Activated T-cell treated with anti-CD3 and anti-CD28 coated beads, Interleukin-2, amount 50 U/mL, for 72 hours (primary cell): ENCODE measurements at regions not wholly inside any gene's neighbourhood (a gene's known extent, or its start where the extent isn't known, plus 50 kb on each side); places are given as distances from the start of the nearest gene placed in this dataset.

Experiments used
- ATAC-seq, 2 donors: fragments of 150-1000 bp; cut with Tn5 transposase; replicated peaks in 1 of 2; 2 replicates each; pipeline ENCODE4 v1.10.0; 2021; ENCODE audit warnings: moderate library complexity in 2 of 2, mild to moderate bottlenecking in 1 of 2
- DNase-seq, 2 donors: peaks; one replicate each; pipeline ENCODE4 v3.0.0; 2021 to 2022; ENCODE audit warnings: mixed read lengths in 1 of 2
- H3K27ac Mint-ChIP-seq: one replicate; pipeline ENCODE4 v1.8.0; 2022; ENCODE audit warnings: mild to moderate bottlenecking, moderate library complexity, mixed read lengths
- H3K27me3 Mint-ChIP-seq: one replicate; pipeline ENCODE4 v1.8.0; 2022; ENCODE audit warnings: low read depth, mixed read lengths
- H3K36me3 Mint-ChIP-seq, 2 donors: one replicate each; pipeline ENCODE4 v1.8.0; 2022; ENCODE audit warnings: mixed read lengths in 2 of 2, mild to moderate bottlenecking in 1 of 2; ENCODE audit not compliant: insufficient read depth in 2 of 2
- H3K4me1 Mint-ChIP-seq: one replicate; pipeline ENCODE4 v1.8.0; 2022; ENCODE audit warnings: low read depth, mixed read lengths
- H3K4me3 Mint-ChIP-seq, 2 donors: one replicate each; pipeline ENCODE4 v1.8.0; 2022; ENCODE audit warnings: mild to moderate bottlenecking in 2 of 2, mixed read lengths in 2 of 2, moderate library complexity in 2 of 2
- H3K9me3 Mint-ChIP-seq, 2 donors: one replicate each; pipeline ENCODE4 v1.8.0; 2022; ENCODE audit warnings: mixed read lengths in 2 of 2

GRCh38 chr5:56329652-56330051 is 96.5 kb upstream of the ANKRD55 start:
- Mint-ChIP-seq H3K27me3 (no peaks in the 10 kb centered on the region), H3K4me3 (peak overlapping the region; percentile 71 to 94), H3K4me1 (peaks cover 61% of the 10 kb centered on the region), H3K9me3 (peaks cover 3 to 5% of the 10 kb centered on the region in 2 donors), H3K27ac (peak overlapping the region; percentile 99), H3K36me3 (peaks cover 4 to 9% of the 10 kb centered on the region in 2 donors)
- DNase-seq = no peak
- ATAC-seq = peak; percentile 8 to 25

- H3K4me3 Mint-ChIP-seq = peak overlapping the region; percentile 71 to 94
- peaks cover under 1 to 1% of the 10 kb centered on the region in 2 donors for H3K9me3 Mint-ChIP-seq
- no peaks in the 10 kb centered on the region for H3K27me3 Mint-ChIP-seq
- H3K27ac Mint-ChIP-seq = peak overlapping the region; percentile 99
- ATAC-seq = peak; percentile 73 to 74
- DNase-seq = peak; percentile 57 to 69
- H3K36me3 Mint-ChIP-seq = peaks cover under 1 to 4% of the 10 kb centered on the region in 2 donors
- peaks cover 66% of the 10 kb centered on the region for H3K4me1 Mint-ChIP-seq
Measured at GRCh38 chr5:56328753-56329560, 95.8 kb upstream of the ANKRD55 start.

GRCh38 chr5:56327809-56328208 is 94.7 kb upstream of the ANKRD55 start:
- Mint-ChIP-seq H3K27me3 (no peaks in the 10 kb centered on the region), H3K4me1 (peaks cover 78% of the 10 kb centered on the region), H3K27ac (peak overlapping the region; percentile 99), H3K36me3 (peaks cover 0 to 2% of the 10 kb centered on the region in 2 donors), H3K9me3 (no peaks in the 10 kb centered on the region), H3K4me3 (peak overlapping the region; percentile 65 to 75)
- ATAC-seq (peak; percentile 88 to 90), DNase-seq (peak; percentile 85 to 90)

- ATAC-seq (no peak), DNase-seq (no peak)
- H3K4me3 Mint-ChIP-seq = peak overlapping the region; percentile 65 to 75
- H3K36me3 Mint-ChIP-seq = no peaks in the 10 kb centered on the region
- H3K27me3 Mint-ChIP-seq = no peaks in the 10 kb centered on the region
- H3K4me1 Mint-ChIP-seq = peaks cover 87% of the 10 kb centered on the region
- no peaks in the 10 kb centered on the region for H3K9me3 Mint-ChIP-seq
- peak overlapping the region; percentile 16 for H3K27ac Mint-ChIP-seq
Measured at GRCh38 chr5:56326770-56327169, 93.6 kb upstream of the ANKRD55 start.

- no peak for ATAC-seq
- H3K4me3 Mint-ChIP-seq = peak overlapping the region in 1 of 2 donors; percentile 56
Measured at GRCh38 chr5:56326116-56326515, 93.0 kb upstream of the ANKRD55 start.

GRCh38 chr5:56325039-56325438 is 91.9 kb upstream of the ANKRD55 start:
- H3K4me3 Mint-ChIP-seq = no peak overlapping the region
- ATAC-seq = no peak
- no peak for DNase-seq
- H3K4me1 Mint-ChIP-seq = peaks cover 90% of the 10 kb centered on the region
- no peak overlapping the region for H3K27ac Mint-ChIP-seq
- H3K9me3 Mint-ChIP-seq = no peaks in the 10 kb centered on the region
- H3K36me3 Mint-ChIP-seq = no peaks in the 10 kb centered on the region
- H3K27me3 Mint-ChIP-seq = no peaks in the 10 kb centered on the region

More at GRCh38 chr5:56326116-56326515, 93.0 kb upstream of the ANKRD55 start:
- H3K27ac Mint-ChIP-seq = no peak overlapping the region
- no peak for DNase-seq
- no peaks in the 10 kb centered on the region for H3K27me3 Mint-ChIP-seq
- peaks cover 90% of the 10 kb centered on the region for H3K4me1 Mint-ChIP-seq
- no peaks in the 10 kb centered on the region for H3K9me3 Mint-ChIP-seq
- H3K36me3 Mint-ChIP-seq = no peaks in the 10 kb centered on the region

- no peak overlapping the region for H3K4me3 Mint-ChIP-seq
- H3K4me1 Mint-ChIP-seq = peaks cover 90% of the 10 kb centered on the region
- H3K36me3 Mint-ChIP-seq = no peaks in the 10 kb centered on the region
- ATAC-seq (peak; percentile 14 to 17), DNase-seq (peak; percentile 27 to 37)
- H3K9me3 Mint-ChIP-seq = no peaks in the 10 kb centered on the region
- no peaks in the 10 kb centered on the region for H3K27me3 Mint-ChIP-seq
- peak overlapping the region; percentile 64 for H3K27ac Mint-ChIP-seq
Measured at GRCh38 chr5:56323505-56323904, 90.4 kb upstream of the ANKRD55 start.

- H3K36me3 Mint-ChIP-seq = no peaks in the 10 kb centered on the region
- H3K4me3 Mint-ChIP-seq = no peak overlapping the region
- H3K4me1 Mint-ChIP-seq = peaks cover 90% of the 10 kb centered on the region
- H3K27me3 Mint-ChIP-seq = no peaks in the 10 kb centered on the region
- DNase-seq (no peak), ATAC-seq (no peak)
- no peaks in the 10 kb centered on the region for H3K9me3 Mint-ChIP-seq
- H3K27ac Mint-ChIP-seq = no peak overlapping the region
Measured at GRCh38 chr5:56322592-56322991, 89.5 kb upstream of the ANKRD55 start.

- H3K4me1 Mint-ChIP-seq = peaks cover 88% of the 10 kb centered on the region
- ATAC-seq (peak; percentile 58 to 71), DNase-seq (peak; percentile 43)
- no peaks in the 10 kb centered on the region for H3K9me3 Mint-ChIP-seq
- no peaks in the 10 kb centered on the region for H3K36me3 Mint-ChIP-seq
- no peaks in the 10 kb centered on the region for H3K27me3 Mint-ChIP-seq
- peak overlapping the region; percentile 58 for H3K27ac Mint-ChIP-seq
- peak overlapping the region; percentile 37 to 48 for H3K4me3 Mint-ChIP-seq
Measured at GRCh38 chr5:56321236-56321881, 88.2 kb upstream of the ANKRD55 start.

- Mint-ChIP-seq H3K36me3 (no peaks in the 10 kb centered on the region), H3K4me1 (peaks cover 88% of the 10 kb centered on the region), H3K4me3 (peak overlapping the region in 1 of 2 donors; percentile 37), H3K27ac (no peak overlapping the region), H3K27me3 (no peaks in the 10 kb centered on the region), H3K9me3 (no peaks in the 10 kb centered on the region)
- DNase-seq = no peak
- no peak for ATAC-seq
Measured at GRCh38 chr5:56320686-56321085, 87.6 kb upstream of the ANKRD55 start.

GRCh38 chr5:56319526-56320181 is 86.5 kb upstream of the ANKRD55 start:
- peak overlapping the region; percentile 4 to 53 for H3K4me3 Mint-ChIP-seq
- H3K4me1 Mint-ChIP-seq = peaks cover 88% of the 10 kb centered on the region
- H3K9me3 Mint-ChIP-seq = no peaks in the 10 kb centered on the region
- H3K36me3 Mint-ChIP-seq = no peaks in the 10 kb centered on the region
- ATAC-seq (no peak), DNase-seq (no peak)
- peak overlapping the region; percentile 11 for H3K27ac Mint-ChIP-seq
- H3K27me3 Mint-ChIP-seq = no peaks in the 10 kb centered on the region

GRCh38 chr5:56317923-56318561 is 84.9 kb upstream of the ANKRD55 start:
- no peak overlapping the region for H3K27ac Mint-ChIP-seq
- no peaks in the 10 kb centered on the region for H3K9me3 Mint-ChIP-seq
- peak; percentile 45 to 46 for ATAC-seq
- H3K27me3 Mint-ChIP-seq = no peaks in the 10 kb centered on the region
- peaks cover 89% of the 10 kb centered on the region for H3K4me1 Mint-ChIP-seq
- no peak for DNase-seq
- no peaks in the 10 kb centered on the region for H3K36me3 Mint-ChIP-seq
- peak overlapping the region; percentile 23 to 31 for H3K4me3 Mint-ChIP-seq
